Right atrium auricular region (tissue), 2 donors: ENCODE measurements at regions not wholly inside any gene's neighbourhood (a gene's known extent, or its start where the extent isn't known, plus 50 kb on each side); places are given as distances from the start of the nearest gene placed in this dataset.
A peak's percentile ranks its signal among the peaks of the same experiment; 100 is the strongest.

ENCODE experiments used
- DNase-seq: peaks from one replicate; pipeline ENCODE4 v3.0.0-alpha.2; 2019; ENCODE audit warnings: low spot score
- H3K27ac ChIP-seq, 2 donors: fragments of 200-600 bp; sonication (generic); 1 replicate in 1 of 2; 2 replicates in 1 of 2; pipeline ENCODE4 v1.5.1; 2016 to 2019
- H3K27me3 ChIP-seq, 2 donors: fragments of 200-600 bp; sonication (generic); one replicate each; pipeline versions ENCODE4 v1.5.1 to v1.6.0; 2017 to 2019
- H3K36me3 ChIP-seq: fragments of 200-600 bp; sonication (generic); one replicate; pipeline ENCODE4 v1.5.1; 2016
- H3K4me1 ChIP-seq, 2 donors: fragments of 200-600 bp; sonication (generic); one replicate each; pipeline versions ENCODE4 v1.5.1 to v1.6.0; 2017 to 2019
- H3K4me3 ChIP-seq, 2 donors: fragments of 200-600 bp; sonication (generic); 1 replicate in 1 of 2; 2 replicates in 1 of 2; pipeline ENCODE4 v1.5.1; 2017 to 2019; ENCODE audit warnings: mild to moderate bottlenecking in 1 of 2, moderate library complexity in 1 of 2
- H3K9me3 ChIP-seq, 2 donors: fragments of 200-600 bp; sonication (generic); one replicate each; pipeline ENCODE4 v1.5.1; 2019
- TF ChIP-seq, protein P1 (sequence below), 2 donors: fragments of 200-600 bp; sonication (generic); IDR thresholded peaks; one replicate each; pipeline ENCODE4 v1.5.1; 2019; ENCODE audit warnings: antibody characterized with exemption in 2 of 2

GRCh38 chr2:64212801-64213321 lies 68.6 kb upstream of the PELI1 start:
- TF ChIP-seq, protein P1, sequence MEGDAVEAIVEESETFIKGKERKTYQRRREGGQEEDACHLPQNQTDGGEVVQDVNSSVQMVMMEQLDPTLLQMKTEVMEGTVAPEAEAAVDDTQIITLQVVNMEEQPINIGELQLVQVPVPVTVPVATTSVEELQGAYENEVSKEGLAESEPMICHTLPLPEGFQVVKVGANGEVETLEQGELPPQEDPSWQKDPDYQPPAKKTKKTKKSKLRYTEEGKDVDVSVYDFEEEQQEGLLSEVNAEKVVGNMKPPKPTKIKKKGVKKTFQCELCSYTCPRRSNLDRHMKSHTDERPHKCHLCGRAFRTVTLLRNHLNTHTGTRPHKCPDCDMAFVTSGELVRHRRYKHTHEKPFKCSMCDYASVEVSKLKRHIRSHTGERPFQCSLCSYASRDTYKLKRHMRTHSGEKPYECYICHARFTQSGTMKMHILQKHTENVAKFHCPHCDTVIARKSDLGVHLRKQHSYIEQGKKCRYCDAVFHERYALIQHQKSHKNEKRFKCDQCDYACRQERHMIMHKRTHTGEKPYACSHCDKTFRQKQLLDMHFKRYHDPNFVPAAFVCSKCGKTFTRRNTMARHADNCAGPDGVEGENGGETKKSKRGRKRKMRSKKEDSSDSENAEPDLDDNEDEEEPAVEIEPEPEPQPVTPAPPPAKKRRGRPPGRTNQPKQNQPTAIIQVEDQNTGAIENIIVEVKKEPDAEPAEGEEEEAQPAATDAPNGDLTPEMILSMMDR (IDR thresholded peaks at IDR 0.05): no peak
- no peak overlapping the region for H3K4me3 ChIP-seq
- H3K27me3 ChIP-seq: no peaks in the 10 kb centered on the region
- no peaks in the 10 kb centered on the region for H3K9me3 ChIP-seq
- H3K36me3 ChIP-seq: no peaks in the 10 kb centered on the region
- peak overlapping the region in 1 of 2 donors; percentile 67 for H3K27ac ChIP-seq
- DNase-seq: no peak
- peaks cover 0 to 18% of the 10 kb centered on the region in 2 donors for H3K4me1 ChIP-seq

DNA sequence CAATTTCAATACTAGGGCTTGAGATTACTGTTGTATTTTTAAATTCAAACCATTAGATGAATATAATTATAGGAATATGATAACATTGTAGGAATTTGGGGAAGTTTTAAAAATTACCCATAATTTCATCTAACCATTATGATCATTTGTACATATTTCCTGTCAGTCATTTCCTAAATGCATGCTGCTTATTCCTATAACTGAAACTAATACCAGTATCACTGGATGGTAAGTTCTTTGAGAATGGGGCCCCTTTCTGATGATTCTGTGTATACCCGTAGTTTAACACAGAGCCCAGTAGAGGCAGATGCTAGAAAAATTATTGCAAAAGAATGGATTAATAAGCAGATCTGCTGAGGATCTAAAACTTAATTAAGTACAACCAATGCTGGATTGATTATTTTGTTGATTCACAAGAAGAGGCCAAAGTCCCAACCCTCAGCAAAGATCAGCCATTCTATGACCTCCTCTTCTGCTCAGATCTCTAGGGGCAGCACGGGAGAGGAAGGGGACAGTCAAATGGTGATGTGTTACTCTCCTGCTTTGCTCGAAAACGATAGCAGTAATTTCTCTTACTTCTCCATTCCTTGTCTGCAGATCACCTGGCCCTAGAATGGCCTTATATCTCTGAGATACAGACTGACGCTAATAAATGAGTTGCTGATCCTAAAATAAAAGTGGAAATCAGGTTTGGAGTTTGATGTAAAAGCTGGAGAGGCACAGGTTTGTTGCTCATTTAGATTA lies 69.5 kb upstream of the PELI1 start:
- Histone ChIP-seq H3K4me1 (peaks cover 0 to 18% of the 10 kb centered on the region in 2 donors), H3K27ac (peak overlapping the region; percentile 67 to 68), H3K9me3 (no peaks in the 10 kb centered on the region)

DNA sequence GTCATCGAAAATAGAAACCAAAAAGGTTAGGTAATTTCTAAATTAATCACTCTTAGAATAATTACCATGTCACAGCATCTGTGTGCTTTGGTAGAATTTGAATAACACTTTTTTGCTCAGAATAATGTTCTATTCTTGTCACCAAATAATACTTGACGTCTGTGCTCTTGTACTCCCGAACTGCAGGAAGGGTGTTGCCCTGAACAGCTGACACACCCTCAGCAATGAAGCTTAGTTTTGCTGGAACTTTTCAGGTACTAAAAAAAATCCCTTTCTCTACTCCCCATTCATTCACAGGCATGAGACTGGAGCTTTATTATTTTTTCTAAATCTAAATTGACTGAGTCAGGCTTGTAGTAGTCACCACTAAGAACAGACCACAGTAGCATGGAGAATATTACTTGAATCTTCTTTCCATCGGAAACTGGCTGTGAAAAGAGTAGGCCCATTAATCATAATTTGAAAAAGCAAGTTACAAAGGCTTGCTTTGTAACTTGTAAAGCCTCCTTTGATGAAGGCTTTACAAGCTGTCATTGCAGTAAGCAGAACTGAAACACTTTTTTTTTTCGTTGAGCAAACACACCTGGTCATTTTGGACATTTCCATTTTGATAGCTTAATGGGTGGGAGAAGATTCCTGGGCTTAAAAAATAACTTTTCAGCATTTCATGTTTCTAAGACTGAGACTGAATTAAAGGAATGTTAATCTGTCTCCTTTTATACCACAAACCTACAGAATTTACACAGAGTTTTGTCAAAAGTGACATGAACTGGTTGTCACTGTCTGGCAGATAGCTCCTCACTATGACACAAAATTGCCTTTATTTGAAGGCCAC lies 70.3 kb upstream of the PELI1 start:
- peak overlapping the region; percentile 67 to 68 for H3K27ac ChIP-seq
- no peaks in the 10 kb centered on the region for H3K9me3 ChIP-seq
- H3K4me3 ChIP-seq: no peak overlapping the region
- peaks cover 0 to 18% of the 10 kb centered on the region in 2 donors for H3K4me1 ChIP-seq
- TF ChIP-seq, protein P1 (IDR thresholded peaks at IDR 0.05): no peak
- no peaks in the 10 kb centered on the region for H3K27me3 ChIP-seq
- DNase-seq: no peak
- no peaks in the 10 kb centered on the region for H3K36me3 ChIP-seq

More for the DNA sequence above, 69.5 kb upstream of the PELI1 start:
- Histone ChIP-seq H3K36me3 (no peaks in the 10 kb centered on the region), H3K27me3 (no peaks in the 10 kb centered on the region), H3K4me3 (no peak overlapping the region)
- no peak for DNase-seq
- TF ChIP-seq, protein P1 (IDR thresholded peaks at IDR 0.05): no peak

GRCh38 chr2:64217198-64217869 lies 73.1 kb upstream of the PELI1 start:
- Histone ChIP-seq H3K4me1 (peaks cover 0 to 33% of the 10 kb centered on the region in 2 donors), H3K36me3 (no peaks in the 10 kb centered on the region), H3K27ac (no peak overlapping the region), H3K4me3 (no peak overlapping the region), H3K27me3 (no peaks in the 10 kb centered on the region), H3K9me3 (no peaks in the 10 kb centered on the region)
- DNase-seq: no peak
- TF ChIP-seq, protein P1 (IDR thresholded peaks at IDR 0.05): no peak

- no peak overlapping the region for H3K4me3 ChIP-seq
- H3K27ac ChIP-seq: no peak overlapping the region
- H3K27me3 ChIP-seq: no peaks in the 10 kb centered on the region
- no peaks in the 10 kb centered on the region for H3K9me3 ChIP-seq
- no peaks in the 10 kb centered on the region for H3K36me3 ChIP-seq
- TF ChIP-seq, protein P1 (IDR thresholded peaks at IDR 0.05): no peak
- H3K4me1 ChIP-seq: peaks cover 0 to 40% of the 10 kb centered on the region in 2 donors
- DNase-seq: no peak
These were observed 74.0 kb upstream of the PELI1 start for GRCh38 chr2:64218137-64218802.
